Spleen (tissue), 11 donors: ENCODE measurements at regions not wholly inside any gene's neighbourhood (a gene's known extent, or its start where the extent isn't known, plus 50 kb on each side); places are given as distances from the start of the nearest gene placed in this dataset.

Source experiments
- DNase-seq: peaks from one replicate; pipeline ENCODE4 v3.0.0-alpha.2; 2020
- H3K27ac ChIP-seq, 8 donors: fragments of 200-600 bp; sonication (generic) in 7 of 8; 1 replicate in 4 of 8; 2 replicates in 4 of 8; pipeline versions ENCODE4 v1.5.0 to v1.8.0; 2016 to 2021; ENCODE audit warnings: inconsistent platforms in 4 of 8, mild to moderate bottlenecking in 4 of 8, moderate library complexity in 1 of 8
- H3K27me3 ChIP-seq, 7 donors: fragments of 200-600 bp; sonication (generic) in 6 of 7; replicated peaks in 1 of 7; 1 replicate in 4 of 7; 2 replicates in 3 of 7; pipeline versions ENCODE4 v1.5.0 to v1.8.0; 2016 to 2021; ENCODE audit warnings: inconsistent platforms in 3 of 7, mild to moderate bottlenecking in 1 of 7
- H3K36me3 ChIP-seq, 6 donors: fragments of 200-600 bp; sonication (generic) in 5 of 6; 1 replicate in 4 of 6; 2 replicates in 2 of 6; pipeline versions ENCODE4 v1.5.0 to v1.8.0; 2016 to 2021; ENCODE audit warnings: inconsistent platforms in 2 of 6
- H3K4me1 ChIP-seq, 6 donors: fragments of 200-600 bp; sonication (generic) in 5 of 6; 1 replicate in 3 of 6; 2 replicates in 3 of 6; pipeline versions ENCODE4 v1.5.0 to v1.8.0; 2016 to 2021; ENCODE audit warnings: inconsistent platforms in 3 of 6
- H3K4me3 ChIP-seq, 8 donors: fragments of 200-600 bp; sonication (generic) in 7 of 8; 1 replicate in 4 of 8; 2 replicates in 4 of 8; pipeline versions ENCODE4 v1.5.0 to v1.8.0; 2016 to 2021; ENCODE audit warnings: inconsistent platforms in 4 of 8, mild to moderate bottlenecking in 4 of 8, moderate library complexity in 2 of 8
- H3K9me3 ChIP-seq, 8 donors: fragments of 200-600 bp; sonication (generic) in 7 of 8; 1 replicate in 4 of 8; 2 replicates in 4 of 8; pipeline versions ENCODE4 v1.5.0 to v1.8.0; 2016 to 2021; ENCODE audit warnings: inconsistent platforms in 4 of 8
- CTCF ChIP-seq, 11 experiments: fragments of 200-600 bp in 7 of 11; fragments of 450-650 bp in 4 of 11; sonication (generic) in 4 of 11; IDR thresholded peaks in 8 of 11; conservative IDR thresholded peaks in 3 of 11; 1 replicate in 7 of 11; 2 replicates in 4 of 11; pipeline versions ENCODE4 v1.4.0 to v1.8.0; 2016 to 2021; ENCODE audit warnings: antibody characterized with exemption in 11 of 11, inconsistent platforms in 4 of 11, mild to moderate bottlenecking in 1 of 11
- POLR2A ChIP-seq, 3 donors: fragments of 450-650 bp; IDR thresholded peaks; one replicate each; pipeline ENCODE4 v1.5.1; 2017; ENCODE audit warnings: antibody characterized with exemption in 3 of 3, mild to moderate bottlenecking in 1 of 3
- POLR2AphosphoS5 ChIP-seq, 3 donors: sonication (generic); formaldehyde crosslinking; IDR thresholded peaks; one replicate each; pipeline ENCODE4 v1.5.1; 2017; ENCODE audit warnings: antibody characterized with exemption in 3 of 3
- WGBS, 5 donors: extraction: QIAGEN DNeasy Blood & Tissue Kit in 3 of 5; methylation state at CpG; one replicate each; pipeline versions ENCODE4 v1.1.5 to v1.1.7; 2013 to 2018; 5-methylcytosine and 5-hydroxymethylcytosine counted together
- intact Hi-C: fragments of 100-400 bp; cut with DNase I; formaldehyde crosslinking; loops from one replicate; pipeline ENCODE4 v1.15.0; 2023; ENCODE audit warnings: low total_unique reads
- donor health status: healthy with polysubstance abuse.
- donor health status: DM: no; HTN: no; CAD: no; lungs with moderate emphysema.
- donor health status: DM: no; HTN: no; CAD: no.
- donor health status: Bipolar disorder and iron deficiency.
- donor health status: healthy.
- donor health status: DM: no; HTN: no; CAD: no.
- donor health status: DM: yes; HTN: yes; CAD: no.

- H3K27me3 ChIP-seq: peaks cover 0 to 14% (median 0%) of the 10 kb centered on the region in 7 donors
- peaks cover 0 to 28% (median 9%) of the 10 kb centered on the region in 8 donors for H3K9me3 ChIP-seq
- intact Hi-C loops: no loop called here
- no peak overlapping the region for H3K4me3 ChIP-seq
- no peak for DNase-seq
- TF ChIP-seq POLR2A (IDR thresholded peaks at IDR 0.05) (no peak), POLR2AphosphoS5 (IDR thresholded peaks at IDR 0.05) (no peak), CTCF (IDR thresholded peaks at IDR 0.05 in 8 of 11, conservative IDR thresholded peaks at IDR 0.05 in 3 of 11) (no peak)
- 72 to 93% (median 86%) methylated on average over 5 of the region's 5 CpGs for WGBS, 5 donors
- no peaks in the 10 kb centered on the region for H3K36me3 ChIP-seq
- H3K4me1 ChIP-seq: peaks cover 0 to 6% (median 0%) of the 10 kb centered on the region in 6 donors
- H3K27ac ChIP-seq: no peak overlapping the region
Measured at GRCh38 chr1:5460974-5461373, 531.3 kb downstream of the NPHP4 start.

- intact Hi-C loops: no loop called here
- H3K27ac ChIP-seq: no peak overlapping the region
- WGBS, 5 donors: 67 to 88% (median 84%) methylated on average over 11 of the region's 11 CpGs
Measured at GRCh38 chr1:5459839-5460610, 532.2 kb downstream of the NPHP4 start.

GRCh38 chr1:5458248-5458647, 534.0 kb downstream of the NPHP4 start:
- Histone ChIP-seq H3K27ac (no peak overlapping the region), H3K4me1 (peaks cover 0 to 6% (median under 1%) of the 10 kb centered on the region in 6 donors), H3K4me3 (no peak overlapping the region), H3K36me3 (no peaks in the 10 kb centered on the region), H3K27me3 (peaks cover 0 to 33% (median 0%) of the 10 kb centered on the region in 7 donors), H3K9me3 (peaks cover 0 to 24% (median 8%) of the 10 kb centered on the region in 8 donors)
- WGBS, 5 donors: 67 to 76% (median 74%) methylated on average over 5 of the region's 5 CpGs
- TF ChIP-seq CTCF (IDR thresholded peaks at IDR 0.05 in 8 of 11, conservative IDR thresholded peaks at IDR 0.05 in 3 of 11) (no peak), POLR2AphosphoS5 (IDR thresholded peaks at IDR 0.05) (no peak), POLR2A (IDR thresholded peaks at IDR 0.05) (no peak)
- intact Hi-C loops: no loop called here
- no peak for DNase-seq

More at GRCh38 chr1:5459839-5460610, 532.2 kb downstream of the NPHP4 start:
- peaks cover 0 to 6% (median 0%) of the 10 kb centered on the region in 6 donors for H3K4me1 ChIP-seq
- no peak for DNase-seq
- peaks cover 0 to 22% (median 0%) of the 10 kb centered on the region in 7 donors for H3K27me3 ChIP-seq
- TF ChIP-seq CTCF (IDR thresholded peaks at IDR 0.05 in 8 of 11, conservative IDR thresholded peaks at IDR 0.05 in 3 of 11) (no peak), POLR2AphosphoS5 (IDR thresholded peaks at IDR 0.05) (no peak), POLR2A (IDR thresholded peaks at IDR 0.05) (no peak)
- H3K4me3 ChIP-seq: no peak overlapping the region
- peaks cover 0 to 28% (median 9%) of the 10 kb centered on the region in 8 donors for H3K9me3 ChIP-seq
- H3K36me3 ChIP-seq: no peaks in the 10 kb centered on the region

GRCh38 chr1:5456090-5456811, 536.0 kb downstream of the NPHP4 start:
- H3K4me3 ChIP-seq: no peak overlapping the region
- intact Hi-C loops: no loop called here
- TF ChIP-seq CTCF (IDR thresholded peaks at IDR 0.05 in 8 of 11, conservative IDR thresholded peaks at IDR 0.05 in 3 of 11) (no peak), POLR2AphosphoS5 (IDR thresholded peaks at IDR 0.05) (no peak), POLR2A (IDR thresholded peaks at IDR 0.05) (no peak)
- no peaks in the 10 kb centered on the region for H3K36me3 ChIP-seq
- H3K9me3 ChIP-seq: peaks cover 0 to 5% (median 0%) of the 10 kb centered on the region in 8 donors
- no peak overlapping the region for H3K27ac ChIP-seq
- H3K27me3 ChIP-seq: peaks cover 0 to 40% (median 0%) of the 10 kb centered on the region in 7 donors
- peaks cover 0 to 6% (median 1%) of the 10 kb centered on the region in 6 donors for H3K4me1 ChIP-seq
- no peak for DNase-seq
- 55 to 69% (median 60%) methylated on average over 16 of the region's 16 CpGs for WGBS, 5 donors
